ENCODE measurements at regions not wholly inside any gene's neighbourhood (a gene's known extent, or its start where the extent isn't known, plus 50 kb on each side); places are given as distances from the start of the nearest gene placed in this dataset.

GRCh38 chr11:21806947-21807346 is 385.9 kb upstream of the ANO5 start:
- TF ChIP-seq ZNF565 (CRISPR knock-in tag; conservative IDR thresholded peaks at IDR 0.05; ENCODE audit: low read depth), result no peak
- no peak for TF ChIP-seq ZNF8 (CRISPR knock-in tag; IDR thresholded peaks at IDR 0.05)
- TF ChIP-seq BACH2 (CRISPR knock-in tag; IDR thresholded peaks at IDR 0.05; ENCODE audit: borderline replicate concordance), result no peak
- no peak for TF ChIP-seq CREB5 (CRISPR knock-in tag; IDR thresholded peaks at IDR 0.05; ENCODE audit: low read depth)
- TF ChIP-seq ZFP3 (CRISPR knock-in tag; IDR thresholded peaks at IDR 0.05), result no peak
- TF ChIP-seq ZC3H10 (CRISPR knock-in tag; IDR thresholded peaks at IDR 0.05), result no peak
- no peak for TF ChIP-seq GLIS3 (CRISPR knock-in tag; IDR thresholded peaks at IDR 0.05)
- TF ChIP-seq PATZ1 (CRISPR knock-in tag; IDR thresholded peaks at IDR 0.05; ENCODE audit: borderline replicate concordance), result no peak
- TF ChIP-seq PPARA (CRISPR knock-in tag; IDR thresholded peaks at IDR 0.05; ENCODE audit: borderline replicate concordance), result no peak
- TF ChIP-seq, protein P1, sequence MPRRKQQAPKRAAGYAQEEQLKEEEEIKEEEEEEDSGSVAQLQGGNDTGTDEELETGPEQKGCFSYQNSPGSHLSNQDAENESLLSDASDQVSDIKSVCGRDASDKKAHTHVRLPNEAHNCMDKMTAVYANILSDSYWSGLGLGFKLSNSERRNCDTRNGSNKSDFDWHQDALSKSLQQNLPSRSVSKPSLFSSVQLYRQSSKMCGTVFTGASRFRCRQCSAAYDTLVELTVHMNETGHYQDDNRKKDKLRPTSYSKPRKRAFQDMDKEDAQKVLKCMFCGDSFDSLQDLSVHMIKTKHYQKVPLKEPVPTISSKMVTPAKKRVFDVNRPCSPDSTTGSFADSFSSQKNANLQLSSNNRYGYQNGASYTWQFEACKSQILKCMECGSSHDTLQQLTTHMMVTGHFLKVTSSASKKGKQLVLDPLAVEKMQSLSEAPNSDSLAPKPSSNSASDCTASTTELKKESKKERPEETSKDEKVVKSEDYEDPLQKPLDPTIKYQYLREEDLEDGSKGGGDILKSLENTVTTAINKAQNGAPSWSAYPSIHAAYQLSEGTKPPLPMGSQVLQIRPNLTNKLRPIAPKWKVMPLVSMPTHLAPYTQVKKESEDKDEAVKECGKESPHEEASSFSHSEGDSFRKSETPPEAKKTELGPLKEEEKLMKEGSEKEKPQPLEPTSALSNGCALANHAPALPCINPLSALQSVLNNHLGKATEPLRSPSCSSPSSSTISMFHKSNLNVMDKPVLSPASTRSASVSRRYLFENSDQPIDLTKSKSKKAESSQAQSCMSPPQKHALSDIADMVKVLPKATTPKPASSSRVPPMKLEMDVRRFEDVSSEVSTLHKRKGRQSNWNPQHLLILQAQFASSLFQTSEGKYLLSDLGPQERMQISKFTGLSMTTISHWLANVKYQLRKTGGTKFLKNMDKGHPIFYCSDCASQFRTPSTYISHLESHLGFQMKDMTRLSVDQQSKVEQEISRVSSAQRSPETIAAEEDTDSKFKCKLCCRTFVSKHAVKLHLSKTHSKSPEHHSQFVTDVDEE (CRISPR knock-in tag; IDR thresholded peaks at IDR 0.05), result no peak
- no peak for TF ChIP-seq ZNF70 (CRISPR knock-in tag; IDR thresholded peaks at IDR 0.05)
